ENCODE measurements at regions not wholly inside any gene's neighbourhood (a gene's known extent, or its start where the extent isn't known, plus 50 kb on each side); places are given as distances from the start of the nearest gene placed in this dataset.

DNA sequence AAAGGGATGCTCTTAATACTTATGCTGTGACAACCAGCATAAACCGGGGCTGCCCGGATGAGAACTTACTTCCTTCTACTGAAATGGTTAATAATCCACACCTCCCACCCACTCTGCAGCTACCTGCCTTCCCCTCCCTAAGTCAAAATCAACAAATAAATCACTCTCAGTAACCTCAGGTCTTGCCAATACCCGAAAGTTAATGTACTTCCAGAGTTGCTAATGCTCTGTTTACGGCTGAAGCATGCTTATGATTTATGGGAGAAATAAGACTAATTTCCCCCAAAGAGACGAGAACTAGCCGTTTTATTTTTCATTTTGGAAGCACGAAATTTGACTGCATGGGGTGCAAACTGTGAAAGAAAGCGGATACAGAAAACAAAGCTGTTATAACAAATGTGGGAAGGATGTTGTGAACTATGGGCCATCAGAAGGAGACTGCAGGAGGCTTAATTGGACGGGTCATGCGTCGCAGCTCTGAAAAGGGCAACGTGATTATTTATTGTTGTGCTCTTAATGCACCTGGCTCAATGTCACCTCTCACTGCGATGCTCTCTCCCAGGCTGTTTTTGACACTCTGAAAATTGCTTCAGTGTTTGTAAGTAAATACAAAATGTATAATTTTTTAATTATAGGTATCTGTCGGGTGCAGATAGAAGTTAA, 114.0 kb upstream of the SLC7A1 start (continued):
- no peak for TF ChIP-seq ZNF416 (tag by site-specific recombination; IDR thresholded peaks at IDR 0.05)

- TF ChIP-seq ZBTB48 (tag by site-specific recombination; IDR thresholded peaks at IDR 0.05): no peak
- TF ChIP-seq PBX3 (CRISPR knock-in tag; IDR thresholded peaks at IDR 0.05): no peak
- TF ChIP-seq ZNF214 (tag by site-specific recombination; IDR thresholded peaks at IDR 0.05; ENCODE audit: borderline replicate concordance): no peak
- no peak for TF ChIP-seq WT1 (tag by site-specific recombination; IDR thresholded peaks at IDR 0.05)
- no peak for TF ChIP-seq ZNF701 (tag by site-specific recombination; IDR thresholded peaks at IDR 0.05)
- peak; percentile 42 for TF ChIP-seq ZNF654 (tag by site-specific recombination; IDR thresholded peaks at IDR 0.05; ENCODE audit: low read depth)
- no peak for TF ChIP-seq SCRT1 (tag by site-specific recombination; IDR thresholded peaks at IDR 0.05; ENCODE audit: borderline replicate concordance)
- TF ChIP-seq, protein P1, sequence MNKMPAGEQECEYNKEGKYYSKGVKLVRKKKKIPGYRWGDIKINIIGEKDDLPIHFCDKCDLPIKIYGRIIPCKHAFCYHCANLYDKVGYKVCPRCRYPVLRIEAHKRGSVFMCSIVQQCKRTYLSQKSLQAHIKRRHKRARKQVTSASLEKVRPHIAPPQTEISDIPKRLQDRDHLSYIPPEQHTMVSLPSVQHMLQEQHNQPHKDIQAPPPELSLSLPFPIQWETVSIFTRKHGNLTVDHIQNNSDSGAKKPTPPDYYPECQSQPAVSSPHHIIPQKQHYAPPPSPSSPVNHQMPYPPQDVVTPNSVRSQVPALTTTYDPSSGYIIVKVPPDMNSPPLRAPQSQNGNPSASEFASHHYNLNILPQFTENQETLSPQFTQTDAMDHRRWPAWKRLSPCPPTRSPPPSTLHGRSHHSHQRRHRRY (tag by site-specific recombination; IDR thresholded peaks at IDR 0.05): no peak
- Histone ChIP-seq H3K9me3 (ENCODE audit: control insufficient read depth, insufficient read depth, low read depth, low read length) (no peaks in the 10 kb centered on the region), H3K36me3 (ENCODE audit: control insufficient read depth in 2 of 2, insufficient read depth in 1 of 2, low read length in 2 of 2) (no peaks in the 10 kb centered on the region), H3K27ac (ENCODE audit: extremely low read depth, low read depth, low read length) (no peak overlapping the region), H3K4me1 (ENCODE audit: control insufficient read depth, insufficient read depth, low read length) (no peaks in the 10 kb centered on the region), H3K4me3 (ENCODE audit: low read depth, low read length) (no peak overlapping the region)
- ChIA-PET CTCF (interaction anchor here (0.6 to 4.9 kb wide), 8 partner anchors 20 to 235 kb away, joined by 3 to 19 read pairs (median 4); no protein-coding TSS in a partner anchor), POLR2A (no interaction called here)
These were observed 112.5 kb upstream of the SLC7A1 start for GRCh38 chr13:29707876-29708543.

DNA sequence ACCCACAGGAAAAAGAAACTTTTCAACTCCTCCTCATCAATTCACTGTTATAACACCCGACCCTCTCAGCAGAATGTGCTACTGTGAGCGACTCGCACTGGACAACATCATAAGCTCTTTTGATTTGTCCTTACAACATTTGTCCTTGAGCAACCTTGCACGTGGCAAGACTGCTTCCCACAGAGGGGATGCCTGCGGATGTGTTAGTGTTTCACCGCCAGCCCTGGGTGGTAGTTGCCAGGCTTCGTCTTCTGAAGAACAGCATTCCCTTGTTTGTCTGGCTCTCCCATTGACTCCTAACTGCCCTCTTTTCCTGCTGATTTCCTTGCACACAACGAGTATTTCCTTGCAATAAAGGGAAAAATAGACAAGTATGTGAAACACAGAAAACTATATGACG, 111.4 kb upstream of the SLC7A1 start:
- no peaks in the 10 kb centered on the region for H3K36me3 ChIP-seq (ENCODE audit: control insufficient read depth in 2 of 2, insufficient read depth in 1 of 2, low read length in 2 of 2)
- H3K27ac ChIP-seq (ENCODE audit: extremely low read depth, low read depth, low read length): no peak overlapping the region
- POLR2A ChIA-PET: no interaction called here
- no peak overlapping the region for H3K4me3 ChIP-seq (ENCODE audit: low read depth, low read length)
- TF ChIP-seq ZSCAN30 (tag by site-specific recombination; IDR thresholded peaks at IDR 0.05): no peak
- no peak for TF ChIP-seq ZNF37A (tag by site-specific recombination; IDR thresholded peaks at IDR 0.05)
- no peak for TF ChIP-seq ZNF140 (tag by site-specific recombination; IDR thresholded peaks at IDR 0.05)
- no peak for TF ChIP-seq ZNF623 (tag by site-specific recombination; IDR thresholded peaks at IDR 0.05)
- TF ChIP-seq PRDM1 (tag by site-specific recombination; IDR thresholded peaks at IDR 0.05): no peak
- no peak for TF ChIP-seq ZNF600 (tag by site-specific recombination; IDR thresholded peaks at IDR 0.05)
- TF ChIP-seq SALL2 (tag by site-specific recombination; IDR thresholded peaks at IDR 0.05; ENCODE audit: borderline replicate concordance): no peak
- no peak for TF ChIP-seq ZNF274 (IDR thresholded peaks at IDR 0.05; ENCODE audit: low read length)
- no peak for TF ChIP-seq ZNF274 (tag by site-specific recombination; IDR thresholded peaks at IDR 0.05; ENCODE audit: borderline replicate concordance)
- TF ChIP-seq ZNF311 (tag by site-specific recombination; IDR thresholded peaks at IDR 0.05; ENCODE audit: borderline replicate concordance): no peak
- TF ChIP-seq TRIM28 (IDR thresholded peaks at IDR 0.05; ENCODE audit: borderline replicate concordance, low read length): no peak
- no peak for TF ChIP-seq ZNF549 (tag by site-specific recombination; IDR thresholded peaks at IDR 0.05)
- no peak for TF ChIP-seq ZNF664 (tag by site-specific recombination; IDR thresholded peaks at IDR 0.05)
- no peak for TF ChIP-seq ZNF114 (tag by site-specific recombination; IDR thresholded peaks at IDR 0.05)
- no peak for TF ChIP-seq FEZF1 (tag by site-specific recombination; IDR thresholded peaks at IDR 0.05)
- TF ChIP-seq ZNF626 (tag by site-specific recombination; IDR thresholded peaks at IDR 0.05): no peak
- TF ChIP-seq ZNF341 (tag by site-specific recombination; IDR thresholded peaks at IDR 0.05; ENCODE audit: low read depth): no peak
- TF ChIP-seq OSR2 (tag by site-specific recombination; IDR thresholded peaks at IDR 0.05): no peak
- CTCF ChIA-PET: interaction anchor here (0.7 to 4.9 kb wide), 9 partner anchors 11 to 320 kb away, joined by 3 to 19 read pairs (median 3); no protein-coding TSS in a partner anchor
- H3K4me1 ChIP-seq (ENCODE audit: control insufficient read depth, insufficient read depth, low read length): no peaks in the 10 kb centered on the region
- H3K9me3 ChIP-seq (ENCODE audit: control insufficient read depth, insufficient read depth, low read depth, low read length): no peaks in the 10 kb centered on the region

Measured in HEK293 (cell line).